Colonic mucosa (tissue), 4 donors: ENCODE measurements at regions not wholly inside any gene's neighbourhood (a gene's known extent, or its start where the extent isn't known, plus 50 kb on each side); places are given as distances from the start of the nearest gene placed in this dataset.

Experiments used
- DNase-seq: peaks from one replicate; pipeline ENCODE4 v3.0.0-alpha.2; 2020
- H3K27ac ChIP-seq: fragments of 200-600 bp; one replicate; pipeline ENCODE4 v1.8.0; 2021
- H3K27me3 ChIP-seq: fragments of 200-600 bp; one replicate; pipeline ENCODE4 v1.8.0; 2021
- H3K36me3 ChIP-seq: fragments of 200-600 bp; one replicate; pipeline ENCODE4 v1.8.0; 2021
- H3K4me1 ChIP-seq: fragments of 200-600 bp; one replicate; pipeline ENCODE4 v1.8.0; 2021; ENCODE audit warnings: mild to moderate bottlenecking
- H3K4me3 ChIP-seq: fragments of 200-600 bp; one replicate; pipeline ENCODE4 v1.8.0; 2021
- H3K9ac ChIP-seq, 2 donors: one replicate each; pipeline ENCODE4 v1.7.0; 2013; ENCODE audit warnings: control low read depth in 2 of 2, low read depth in 2 of 2, low read length in 2 of 2
- H3K9me3 ChIP-seq: fragments of 200-600 bp; one replicate; pipeline ENCODE4 v1.8.0; 2021
- CTCF ChIP-seq: fragments of 200-600 bp; IDR thresholded peaks from one replicate; pipeline ENCODE4 v1.8.0; 2022; ENCODE audit warnings: antibody characterized with exemption, mild to moderate bottlenecking
- intact Hi-C: fragments of 100-400 bp; cut with DNase I; formaldehyde crosslinking; loops from one replicate; pipeline ENCODE4 v1.14.1; 2022
- donor health status: healthy.
- donor health status: DM: no; HTN: no; CAD: no.
- donor health status: DM: no; HTN: no; CAD: no.

GRCh38 chr9:116094846-116095245 lies 58.7 kb upstream of the PAPPA start:
- Histone ChIP-seq H3K36me3 (no peaks in the 10 kb centered on the region), H3K4me1 (no peaks in the 10 kb centered on the region), H3K27me3 (no peaks in the 10 kb centered on the region), H3K4me3 (no peak overlapping the region), H3K27ac (no peak overlapping the region), H3K9me3 (no peaks in the 10 kb centered on the region), H3K9ac (no peak overlapping the region)
- intact Hi-C loops = no loop called here
- TF ChIP-seq CTCF = no peak
- no peak for DNase-seq

DNA sequence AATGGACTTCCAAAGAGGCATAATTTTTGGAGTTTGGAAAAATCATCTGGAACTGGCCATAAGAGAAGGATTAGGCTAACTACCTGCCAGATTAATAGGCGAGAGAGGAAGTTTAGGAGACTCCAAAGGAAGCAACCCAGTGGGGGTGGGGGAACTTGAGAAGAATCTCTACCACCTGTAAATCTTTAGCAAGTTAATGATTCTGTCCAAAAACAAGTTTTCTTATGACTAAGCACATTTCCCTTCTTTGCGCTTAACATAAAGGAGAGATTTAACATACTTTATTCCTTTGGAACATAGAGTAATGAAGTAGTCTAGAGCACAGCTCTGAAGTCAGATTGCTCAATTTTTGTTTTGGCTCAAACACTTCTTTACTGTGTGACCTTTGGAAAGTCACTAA lies 58.2 kb upstream of the PAPPA start:
- TF ChIP-seq CTCF = no peak
- no peaks in the 10 kb centered on the region for H3K36me3 ChIP-seq
- intact Hi-C loops = no loop called here
- no peak overlapping the region for H3K9ac ChIP-seq
- H3K4me1 ChIP-seq = no peaks in the 10 kb centered on the region
- no peaks in the 10 kb centered on the region for H3K27me3 ChIP-seq
- H3K4me3 ChIP-seq = no peak overlapping the region
- H3K27ac ChIP-seq = no peak overlapping the region
- no peak for DNase-seq
- no peaks in the 10 kb centered on the region for H3K9me3 ChIP-seq

GRCh38 chr9:116096046-116096445 lies 57.5 kb upstream of the PAPPA start:
- no peak overlapping the region for H3K9ac ChIP-seq
- no peak overlapping the region for H3K27ac ChIP-seq
- H3K36me3 ChIP-seq = no peaks in the 10 kb centered on the region
- H3K4me1 ChIP-seq = no peaks in the 10 kb centered on the region
- H3K27me3 ChIP-seq = no peaks in the 10 kb centered on the region
- intact Hi-C loops = no loop called here
- TF ChIP-seq CTCF = no peak
- H3K9me3 ChIP-seq = no peaks in the 10 kb centered on the region
- H3K4me3 ChIP-seq = no peak overlapping the region
- no peak for DNase-seq

DNA sequence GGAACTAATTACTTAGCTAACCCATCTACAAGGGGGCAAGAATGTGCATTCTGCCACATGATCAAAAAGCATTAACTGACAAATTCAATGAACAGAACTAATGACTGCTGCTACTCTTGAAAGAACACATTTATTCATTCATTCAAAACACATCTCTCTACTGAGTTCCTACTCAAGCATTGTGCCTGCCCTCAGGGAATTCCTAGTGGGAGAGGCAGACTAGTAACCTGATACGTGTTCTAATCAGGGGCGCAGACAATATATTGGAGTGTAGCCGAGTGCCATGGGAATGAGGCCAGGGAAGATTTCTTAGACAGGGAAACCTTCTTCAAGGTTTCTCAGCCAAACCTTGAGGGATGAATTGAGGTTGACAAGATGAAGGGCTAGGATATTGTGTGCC lies 56.7 kb upstream of the PAPPA start:
- no peak for DNase-seq
- Histone ChIP-seq H3K9me3 (no peaks in the 10 kb centered on the region), H3K27ac (no peak overlapping the region), H3K4me3 (no peak overlapping the region), H3K36me3 (no peaks in the 10 kb centered on the region), H3K9ac (no peak overlapping the region), H3K4me1 (no peaks in the 10 kb centered on the region), H3K27me3 (no peaks in the 10 kb centered on the region)
- intact Hi-C loops = no loop called here
- no peak for TF ChIP-seq CTCF

DNA sequence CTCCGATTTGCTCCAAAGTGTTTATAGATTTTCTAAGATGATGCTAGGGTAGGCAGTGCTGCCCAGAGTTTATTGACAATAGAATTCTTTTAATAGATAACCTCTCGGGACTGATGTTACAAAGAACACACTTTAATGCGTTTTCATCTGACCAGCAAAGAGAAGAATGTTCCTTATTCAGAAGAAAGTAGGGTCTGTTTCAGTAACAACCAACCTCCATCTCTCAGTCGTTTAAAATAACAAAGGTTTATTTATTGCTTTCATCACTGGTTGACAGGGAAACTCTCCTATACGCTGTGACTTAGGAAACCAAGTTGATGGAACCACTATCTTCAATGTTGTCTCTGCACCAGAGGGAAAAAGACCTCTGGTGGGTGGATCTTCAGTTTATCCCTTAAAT lies 55.1 kb upstream of the PAPPA start:
- H3K4me1 ChIP-seq = no peaks in the 10 kb centered on the region
- TF ChIP-seq CTCF = no peak

DNA sequence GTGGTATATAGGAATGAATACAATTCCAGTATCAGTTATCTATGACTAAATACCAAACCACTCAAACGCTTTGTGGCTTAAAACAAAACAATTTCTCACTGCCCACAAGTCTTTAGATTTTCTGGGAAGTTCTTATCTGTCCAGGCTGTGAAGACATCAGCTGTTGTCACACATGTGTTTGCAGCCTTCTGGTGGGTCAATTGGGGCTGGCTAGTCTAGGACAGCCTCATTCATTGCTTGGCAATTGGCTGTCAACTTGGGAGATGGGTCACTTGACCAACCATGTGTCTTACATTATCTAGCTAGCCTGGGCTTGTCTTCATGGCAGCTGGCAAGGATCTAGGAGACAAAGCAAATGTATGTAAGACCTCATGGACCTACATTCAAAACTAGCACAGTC lies 53.8 kb upstream of the PAPPA start:
- H3K27ac ChIP-seq = no peak overlapping the region
- H3K4me1 ChIP-seq = no peaks in the 10 kb centered on the region
- intact Hi-C loops = no loop called here
- DNase-seq = no peak
- H3K27me3 ChIP-seq = no peaks in the 10 kb centered on the region
- no peaks in the 10 kb centered on the region for H3K9me3 ChIP-seq
- no peak for TF ChIP-seq CTCF
- H3K36me3 ChIP-seq = no peaks in the 10 kb centered on the region
- H3K9ac ChIP-seq = no peak overlapping the region
- H3K4me3 ChIP-seq = no peak overlapping the region

More for the DNA sequence above, 55.1 kb upstream of the PAPPA start:
- no peaks in the 10 kb centered on the region for H3K27me3 ChIP-seq
- H3K9ac ChIP-seq = no peak overlapping the region
- no peaks in the 10 kb centered on the region for H3K36me3 ChIP-seq
- intact Hi-C loops = no loop called here
- no peak overlapping the region for H3K4me3 ChIP-seq
- H3K9me3 ChIP-seq = no peaks in the 10 kb centered on the region
- H3K27ac ChIP-seq = no peak overlapping the region
- DNase-seq = no peak
